Upper lobe of left lung (tissue), 4 donors: ENCODE measurements at regions not wholly inside any gene's neighbourhood (a gene's known extent, or its start where the extent isn't known, plus 50 kb on each side); places are given as distances from the start of the nearest gene placed in this dataset.

ENCODE experiments used
- CTCF ChIP-seq, 6 experiments: fragments of 450-650 bp in 4 of 6; fragments of 200-600 bp in 2 of 6; sonication (generic) in 2 of 6; IDR thresholded peaks; one replicate each; pipeline ENCODE4 v1.5.1; 2016 to 2019; ENCODE audit warnings: antibody characterized with exemption in 6 of 6
- POLR2A ChIP-seq, 4 donors: fragments of 450-650 bp; IDR thresholded peaks; one replicate each; pipeline ENCODE4 v1.5.1; 2016 to 2017; ENCODE audit warnings: antibody characterized with exemption in 4 of 4, mild to moderate bottlenecking in 2 of 4
- POLR2AphosphoS5 ChIP-seq, 2 donors: sonication (generic); formaldehyde crosslinking; IDR thresholded peaks; one replicate each; pipeline ENCODE4 v1.5.1; 2017; ENCODE audit warnings: antibody characterized with exemption in 2 of 2

- TF ChIP-seq CTCF (IDR thresholded peaks at IDR 0.05) (peak in 4 of 6 experiments; percentile 33 to 53 (median 40)), POLR2AphosphoS5 (IDR thresholded peaks at IDR 0.05) (no peak), POLR2A (IDR thresholded peaks at IDR 0.05) (no peak)
Measured at GRCh38 chr14:80055667-80056496, 155.4 kb downstream of the DIO2 start.
